Gastrocnemius medialis (tissue), 4 donors: ENCODE measurements at regions not wholly inside any gene's neighbourhood (a gene's known extent, or its start where the extent isn't known, plus 50 kb on each side); places are given as distances from the start of the nearest gene placed in this dataset.

ENCODE experiments used
- ATAC-seq, 2 donors: fragments of 150-250 bp; one replicate each; pipeline ENCODE4 v1.9.1; 2016
- DNase-seq, 2 donors: peaks; one replicate each; pipeline ENCODE4 v3.0.0-alpha.2; 2019
- H3K27ac ChIP-seq, 4 donors: fragments of 200-600 bp; sonication (generic); 1 replicate in 1 of 4; 2 replicates in 3 of 4; pipeline ENCODE4 v1.5.1; 2016 to 2018; ENCODE audit warnings: mild to moderate bottlenecking in 2 of 4, moderate library complexity in 1 of 4
- H3K27me3 ChIP-seq, 3 donors: fragments of 200-600 bp; sonication (generic) in 2 of 3; 1 replicate in 1 of 3; 2 replicates in 2 of 3; pipeline versions ENCODE4 v1.5.1 to v1.6.0; 2016 to 2019; ENCODE audit warnings: mild to moderate bottlenecking in 1 of 3, moderate library complexity in 1 of 3
- H3K36me3 ChIP-seq, 2 donors: fragments of 200-600 bp; sonication (generic) in 1 of 2; one replicate each; pipeline ENCODE4 v1.5.1; 2017 to 2018
- H3K4me1 ChIP-seq, 2 donors: fragments of 200-600 bp; sonication (generic) in 1 of 2; one replicate each; pipeline ENCODE4 v1.5.1; 2016 to 2017; ENCODE audit warnings: mild to moderate bottlenecking in 2 of 2
- H3K4me3 ChIP-seq, 4 donors: fragments of 200-600 bp; sonication (generic) in 3 of 4; 1 replicate in 1 of 4; 2 replicates in 3 of 4; pipeline ENCODE4 v1.5.1; 2016 to 2019; ENCODE audit warnings: mild to moderate bottlenecking in 2 of 4
- H3K9me3 ChIP-seq, 3 donors: fragments of 200-600 bp; sonication (generic) in 2 of 3; 1 replicate in 1 of 3; 2 replicates in 2 of 3; pipeline ENCODE4 v1.5.1; 2016 to 2019
- CTCF ChIP-seq, 5 experiments: fragments of 450-650 bp in 3 of 5; fragments of 200-600 bp in 2 of 5; sonication (generic) in 2 of 5; IDR thresholded peaks in 4 of 5; conservative IDR thresholded peaks in 1 of 5; 1 replicate in 4 of 5; 2 replicates in 1 of 5; pipeline ENCODE4 v1.5.1; 2016 to 2019; ENCODE audit warnings: antibody characterized with exemption in 5 of 5, mild to moderate bottlenecking in 3 of 5, moderate library complexity in 3 of 5
- POLR2A ChIP-seq, 2 donors: fragments of 450-650 bp; IDR thresholded peaks; one replicate each; pipeline ENCODE4 v1.6.1; 2017; ENCODE audit warnings: antibody characterized with exemption in 2 of 2, mild to moderate bottlenecking in 2 of 2, moderate library complexity in 2 of 2
- in situ Hi-C, 4 donors: fragments of 200-750 bp; cut with MboI; loops; one replicate each; pipeline versions ENCODE4 v1.15.0 to v1.8.0; 2017; ENCODE audit warnings: low sequenced_read_pairs in 4 of 4
- intact Hi-C: fragments of 100-400 bp; cut with DNase I; formaldehyde crosslinking; loops from one replicate; pipeline ENCODE4 v1.15.1; 2023; ENCODE audit warnings: low total_unique reads

DNA sequence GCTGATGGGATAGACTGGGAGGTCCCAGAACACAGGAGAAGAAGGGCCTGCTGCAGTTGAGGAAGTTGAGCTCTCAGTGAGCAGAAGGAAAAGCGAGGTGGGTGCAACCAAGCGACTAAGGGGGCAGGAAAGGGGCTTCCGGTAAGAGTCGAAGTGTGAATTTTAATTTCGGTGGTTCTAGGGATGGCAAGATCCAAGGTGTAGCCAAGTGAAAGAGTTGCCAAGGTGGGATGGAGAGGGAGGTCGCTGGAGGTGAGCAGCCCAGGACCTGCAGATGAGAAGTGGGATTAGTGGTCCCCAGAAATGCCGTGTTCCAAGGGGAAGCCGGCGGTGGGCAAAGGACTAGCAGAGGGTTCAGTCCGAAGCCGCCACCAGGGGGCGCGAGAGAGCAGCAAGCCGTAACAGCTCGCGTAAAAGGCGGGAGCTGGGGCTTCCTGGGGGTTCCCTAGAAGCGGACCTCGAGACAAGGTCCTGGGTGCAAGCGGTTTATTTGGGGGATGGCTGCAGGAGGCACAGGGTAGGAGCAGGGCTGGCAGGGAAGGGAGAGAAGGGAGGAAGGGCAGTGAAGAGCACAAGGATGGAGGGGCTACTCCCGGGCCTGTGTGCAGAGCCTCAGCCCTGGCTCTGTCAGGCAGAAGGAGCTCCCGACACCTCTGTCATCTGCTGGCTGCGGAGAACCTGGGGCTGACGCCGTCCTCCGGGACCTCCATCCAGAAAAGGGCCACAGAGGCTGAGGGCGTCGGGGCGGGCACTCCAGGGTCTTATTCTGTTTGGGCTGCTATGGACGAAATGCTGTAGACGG lies 103.6 kb downstream of the PAX1 start:
- DNase-seq (no peak), ATAC-seq (no peak)
- intact Hi-C loops (no loop called here), in situ Hi-C loops (loop anchor here in 2 of 4 donors (25.0 kb wide), 1 partner anchor 303 kb away; no protein-coding TSS in a partner anchor)
- Histone ChIP-seq H3K9me3 (no peaks in the 10 kb centered on the region), H3K36me3 (no peaks in the 10 kb centered on the region), H3K27me3 (no peaks in the 10 kb centered on the region), H3K4me1 (no peaks in the 10 kb centered on the region), H3K4me3 (no peak overlapping the region), H3K27ac (no peak overlapping the region)
- TF ChIP-seq POLR2A (IDR thresholded peaks at IDR 0.05) (no peak), CTCF (IDR thresholded peaks at IDR 0.05 in 4 of 5, conservative IDR thresholded peaks at IDR 0.05 in 1 of 5) (peak in 3 of 5 experiments; percentile 38 to 56 (median 52))

DNA sequence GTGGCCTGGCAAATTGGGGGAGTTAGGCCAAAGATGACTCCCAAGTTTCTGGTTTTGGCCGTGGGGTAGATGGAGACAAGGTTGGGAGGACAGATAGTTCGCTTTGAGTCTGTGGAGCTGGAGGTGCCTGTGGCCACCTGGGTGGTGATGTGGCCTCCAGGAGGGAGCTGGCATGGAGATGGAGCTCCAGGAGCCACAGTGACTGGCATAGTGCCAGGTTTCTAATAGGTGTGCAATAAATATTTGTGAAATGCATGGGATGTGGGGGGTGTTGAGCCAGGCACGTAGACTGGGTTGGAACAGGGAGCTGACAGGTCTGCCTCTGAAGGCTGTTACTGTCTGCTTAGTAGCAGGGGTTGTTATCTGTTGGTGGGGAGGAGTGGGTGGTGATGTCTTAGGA lies 102.7 kb downstream of the PAX1 start:
- no peak overlapping the region for H3K27ac ChIP-seq
- no peak for ATAC-seq
- no peaks in the 10 kb centered on the region for H3K36me3 ChIP-seq
- no peak for DNase-seq
- H3K4me1 ChIP-seq: no peaks in the 10 kb centered on the region
- H3K27me3 ChIP-seq: no peaks in the 10 kb centered on the region
- in situ Hi-C loops: loop anchor here in 2 of 4 donors (25.0 kb wide), 1 partner anchor 304 kb away; no protein-coding TSS in a partner anchor
- TF ChIP-seq CTCF (IDR thresholded peaks at IDR 0.05 in 4 of 5, conservative IDR thresholded peaks at IDR 0.05 in 1 of 5): no peak
- TF ChIP-seq POLR2A (IDR thresholded peaks at IDR 0.05): no peak
- intact Hi-C loops: no loop called here
- H3K9me3 ChIP-seq: no peaks in the 10 kb centered on the region
- no peak overlapping the region for H3K4me3 ChIP-seq

DNA sequence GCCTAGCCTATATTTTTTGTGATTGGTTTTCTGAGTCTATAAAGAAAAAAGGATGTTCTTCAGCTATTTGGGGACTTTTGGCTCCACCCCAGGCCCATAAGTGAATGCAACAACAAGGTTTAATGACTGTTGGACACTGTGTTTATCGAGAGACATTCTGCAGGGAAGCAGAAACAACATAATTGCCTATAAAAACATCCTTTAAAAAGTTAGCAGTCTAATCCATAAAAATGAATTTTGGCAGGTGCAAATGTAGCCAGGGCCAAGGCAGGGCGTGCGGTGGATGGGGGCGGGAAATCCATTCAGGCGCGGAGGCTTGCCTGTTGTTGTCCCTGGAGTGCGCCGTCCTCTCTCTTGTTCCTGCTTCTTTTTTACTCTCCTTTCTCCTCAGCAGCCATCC lies 99.3 kb downstream of the PAX1 start:
- no peak overlapping the region for H3K27ac ChIP-seq
- H3K9me3 ChIP-seq: no peaks in the 10 kb centered on the region
- H3K4me3 ChIP-seq: no peak overlapping the region
- TF ChIP-seq POLR2A (IDR thresholded peaks at IDR 0.05) (no peak), CTCF (IDR thresholded peaks at IDR 0.05 in 4 of 5, conservative IDR thresholded peaks at IDR 0.05 in 1 of 5) (no peak)
- intact Hi-C loops (no loop called here), in situ Hi-C loops (loop anchor here in 2 of 4 donors (25.0 kb wide), 1 partner anchor 307 kb away; no protein-coding TSS in a partner anchor)
- H3K36me3 ChIP-seq: no peaks in the 10 kb centered on the region
- no peak for ATAC-seq
- no peaks in the 10 kb centered on the region for H3K4me1 ChIP-seq
- no peaks in the 10 kb centered on the region for H3K27me3 ChIP-seq
- DNase-seq: no peak

- intact Hi-C loops: no loop called here
- Histone ChIP-seq H3K4me1 (no peaks in the 10 kb centered on the region), H3K4me3 (no peak overlapping the region), H3K27ac (no peak overlapping the region), H3K36me3 (no peaks in the 10 kb centered on the region), H3K9me3 (no peaks in the 10 kb centered on the region), H3K27me3 (no peaks in the 10 kb centered on the region)
- no peak for DNase-seq
- no peak for TF ChIP-seq POLR2A (IDR thresholded peaks at IDR 0.05)
- no peak for TF ChIP-seq CTCF (IDR thresholded peaks at IDR 0.05 in 4 of 5, conservative IDR thresholded peaks at IDR 0.05 in 1 of 5)
- in situ Hi-C loops: loop anchor here in 2 of 4 donors (25.0 kb wide), 1 partner anchor 311 kb away; no protein-coding TSS in a partner anchor
- no peak for ATAC-seq
Observed at GRCh38 chr20:21801193-21801592, 95.7 kb downstream of the PAX1 start.
